Natural killer cell (primary cell): ENCODE measurements at regions not wholly inside any gene's neighbourhood (a gene's known extent, or its start where the extent isn't known, plus 50 kb on each side); places are given as distances from the start of the nearest gene placed in this dataset.

Experiments
- ATAC-seq, 3 donors: fragments of 150-1000 bp in 2 of 3; fragments of 200-7000 bp in 1 of 3; cut with Tn5 transposase; 1 replicate in 1 of 3; 2 replicates in 2 of 3; pipeline ENCODE4 v1.10.0; 2021; ENCODE audit warnings: mild to moderate bottlenecking in 2 of 3, moderate library complexity in 2 of 3
- DNase-seq, 2 donors: peaks; one replicate each; pipeline versions ENCODE4 v3.0.0 to v3.0.0-alpha.2; 2013 to 2021; ENCODE audit warnings: mixed read lengths in 1 of 2
- H3K27ac ChIP-seq: one replicate; pipeline ENCODE4 v1.5.1; 2013; ENCODE audit warnings: mild to moderate bottlenecking, low read length
- H3K27me3 ChIP-seq: one replicate; pipeline ENCODE4 v1.6.1; 2013; ENCODE audit warnings: low read length; ENCODE audit not compliant: control insufficient read depth, insufficient read depth
- H3K36me3 ChIP-seq: one replicate; pipeline ENCODE4 v1.6.1; 2013; ENCODE audit warnings: low read length; ENCODE audit not compliant: control insufficient read depth, insufficient read depth
- H3K4me1 ChIP-seq: one replicate; pipeline ENCODE4 v1.6.1; 2013; ENCODE audit warnings: low read length; ENCODE audit not compliant: control insufficient read depth, insufficient read depth
- H3K4me3 ChIP-seq: one replicate; pipeline ENCODE4 v1.5.1; 2013; ENCODE audit warnings: low read length
- H3K9me3 ChIP-seq: one replicate; pipeline ENCODE4 v1.6.1; 2013; ENCODE audit warnings: low read length; ENCODE audit not compliant: control insufficient read depth, insufficient read depth
- H3K27ac Mint-ChIP-seq, 2 donors: one replicate each; pipeline ENCODE4 v1.8.0; 2022; ENCODE audit warnings: mild to moderate bottlenecking in 2 of 2, mixed read lengths in 2 of 2, moderate library complexity in 1 of 2
- H3K27me3 Mint-ChIP-seq, 2 donors: one replicate each; pipeline ENCODE4 v1.8.0; 2022; ENCODE audit warnings: low read depth in 2 of 2, mixed read lengths in 2 of 2
- H3K36me3 Mint-ChIP-seq: one replicate; pipeline ENCODE4 v1.8.0; 2022; ENCODE audit warnings: mixed read lengths
- H3K4me1 Mint-ChIP-seq, 2 donors: one replicate each; pipeline ENCODE4 v1.8.0; 2022; ENCODE audit warnings: mixed read lengths in 2 of 2
- H3K4me3 Mint-ChIP-seq: one replicate; pipeline ENCODE4 v1.8.0; 2022; ENCODE audit warnings: mild to moderate bottlenecking, moderate library complexity, mixed read lengths
- H3K9me3 Mint-ChIP-seq, 2 donors: one replicate each; pipeline ENCODE4 v1.8.0; 2022; ENCODE audit warnings: mixed read lengths in 2 of 2
- WGBS: methylation state at CpG from one replicate; pipeline ENCODE4 v1.1.7; 2013; ENCODE audit warnings: missing lambda C conversion rate; ENCODE audit not compliant: insufficient coverage; 5-methylcytosine and 5-hydroxymethylcytosine counted together
- intact Hi-C: fragments of 100-400 bp; cut with micrococcal nuclease; formaldehyde crosslinking; loops from one replicate; pipeline ENCODE4 v1.14.2; 2022
- TF ChIP-seq, protein P1 (sequence below): fragments of 200-600 bp; IDR thresholded peaks from one replicate; pipeline ENCODE4 v1.8.0; 2022; ENCODE audit warnings: antibody characterized with exemption

- WGBS, result 81% methylated on average over 3 of the region's 3 CpGs
- Histone ChIP-seq H3K36me3 (no peaks in the 10 kb centered on the region), H3K9me3 (no peaks in the 10 kb centered on the region), H3K27ac (no peak overlapping the region), H3K27me3 (no peaks in the 10 kb centered on the region), H3K4me3 (no peak overlapping the region), H3K4me1 (no peaks in the 10 kb centered on the region)
- Mint-ChIP-seq H3K27ac (no peak overlapping the region), H3K9me3 (peaks cover 0 to 2% of the 10 kb centered on the region in 2 donors), H3K27me3 (no peaks in the 10 kb centered on the region), H3K4me3 (no peak overlapping the region), H3K4me1 (no peaks in the 10 kb centered on the region), H3K36me3 (no peaks in the 10 kb centered on the region)
- TF ChIP-seq, protein P1, sequence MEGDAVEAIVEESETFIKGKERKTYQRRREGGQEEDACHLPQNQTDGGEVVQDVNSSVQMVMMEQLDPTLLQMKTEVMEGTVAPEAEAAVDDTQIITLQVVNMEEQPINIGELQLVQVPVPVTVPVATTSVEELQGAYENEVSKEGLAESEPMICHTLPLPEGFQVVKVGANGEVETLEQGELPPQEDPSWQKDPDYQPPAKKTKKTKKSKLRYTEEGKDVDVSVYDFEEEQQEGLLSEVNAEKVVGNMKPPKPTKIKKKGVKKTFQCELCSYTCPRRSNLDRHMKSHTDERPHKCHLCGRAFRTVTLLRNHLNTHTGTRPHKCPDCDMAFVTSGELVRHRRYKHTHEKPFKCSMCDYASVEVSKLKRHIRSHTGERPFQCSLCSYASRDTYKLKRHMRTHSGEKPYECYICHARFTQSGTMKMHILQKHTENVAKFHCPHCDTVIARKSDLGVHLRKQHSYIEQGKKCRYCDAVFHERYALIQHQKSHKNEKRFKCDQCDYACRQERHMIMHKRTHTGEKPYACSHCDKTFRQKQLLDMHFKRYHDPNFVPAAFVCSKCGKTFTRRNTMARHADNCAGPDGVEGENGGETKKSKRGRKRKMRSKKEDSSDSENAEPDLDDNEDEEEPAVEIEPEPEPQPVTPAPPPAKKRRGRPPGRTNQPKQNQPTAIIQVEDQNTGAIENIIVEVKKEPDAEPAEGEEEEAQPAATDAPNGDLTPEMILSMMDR, result no peak
- DNase-seq (no peak), ATAC-seq (no peak)
- intact Hi-C loops, result no loop called here
Measured at GRCh38 chr10:121033366-121033765, 182.2 kb downstream of the WDR11 start.

GRCh38 chr10:121036431-121036830, 185.3 kb downstream of the WDR11 start:
- no peak for ATAC-seq
- TF ChIP-seq, protein P1, result no peak
- Mint-ChIP-seq H3K36me3 (no peaks in the 10 kb centered on the region), H3K4me1 (no peaks in the 10 kb centered on the region), H3K27ac (no peak overlapping the region), H3K27me3 (peaks cover 0 to 2% of the 10 kb centered on the region in 2 donors), H3K4me3 (no peak overlapping the region), H3K9me3 (peaks cover 0 to 2% of the 10 kb centered on the region in 2 donors)
- Histone ChIP-seq H3K27me3 (no peaks in the 10 kb centered on the region), H3K36me3 (no peaks in the 10 kb centered on the region), H3K4me1 (no peaks in the 10 kb centered on the region), H3K4me3 (no peak overlapping the region), H3K9me3 (no peaks in the 10 kb centered on the region), H3K27ac (no peak overlapping the region)
- DNase-seq, result no peak
- intact Hi-C loops, result no loop called here
- WGBS, result 69% methylated on average over 4 of the region's 4 CpGs

DNA sequence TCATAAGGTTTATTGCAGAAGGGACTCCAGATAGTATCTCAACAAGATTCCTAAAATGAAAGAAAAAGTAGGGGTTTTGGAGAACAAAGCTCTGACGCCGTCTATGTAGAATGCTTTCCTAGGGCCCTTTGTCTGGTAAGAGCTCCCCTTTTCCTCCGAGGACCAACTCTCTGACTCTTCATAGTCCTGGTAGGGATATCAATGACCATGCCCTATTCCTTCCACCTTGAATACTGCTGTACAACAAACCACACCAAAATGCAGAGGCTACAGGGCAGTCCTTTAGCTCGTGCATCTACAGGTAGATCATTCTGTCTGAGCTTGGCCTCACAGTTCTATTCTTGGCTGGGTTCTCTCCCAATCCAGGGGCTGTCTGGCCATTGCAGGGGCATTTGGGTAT, 190.3 kb downstream of the WDR11 start:
- Histone ChIP-seq H3K9me3 (no peaks in the 10 kb centered on the region), H3K36me3 (no peaks in the 10 kb centered on the region), H3K27me3 (no peaks in the 10 kb centered on the region), H3K27ac (no peak overlapping the region), H3K4me1 (no peaks in the 10 kb centered on the region), H3K4me3 (no peak overlapping the region)
- no peaks in the 10 kb centered on the region for H3K4me1 Mint-ChIP-seq
- H3K9me3 Mint-ChIP-seq, result no peaks in the 10 kb centered on the region
- DNase-seq, result no peak
- no peak overlapping the region for H3K27ac Mint-ChIP-seq
- TF ChIP-seq, protein P1, result no peak
- no peaks in the 10 kb centered on the region for H3K36me3 Mint-ChIP-seq
- no peak overlapping the region for H3K4me3 Mint-ChIP-seq
- WGBS, result 82% methylated on average over 4 of the region's 4 CpGs
- ATAC-seq, result no peak
- H3K27me3 Mint-ChIP-seq, result peaks cover 0 to 2% of the 10 kb centered on the region in 2 donors
- intact Hi-C loops, result no loop called here

GRCh38 chr10:121041906-121042305, 190.7 kb downstream of the WDR11 start:
- no peaks in the 10 kb centered on the region for H3K4me1 ChIP-seq
- no peak overlapping the region for H3K4me3 Mint-ChIP-seq
- no peak overlapping the region for H3K27ac ChIP-seq
- no peak overlapping the region for H3K4me3 ChIP-seq
- no peaks in the 10 kb centered on the region for H3K4me1 Mint-ChIP-seq
- no peaks in the 10 kb centered on the region for H3K27me3 ChIP-seq
- no peak overlapping the region for H3K27ac Mint-ChIP-seq
- H3K36me3 ChIP-seq, result no peaks in the 10 kb centered on the region
- no peaks in the 10 kb centered on the region for H3K9me3 ChIP-seq
- H3K36me3 Mint-ChIP-seq, result no peaks in the 10 kb centered on the region
- TF ChIP-seq, protein P1, result no peak
- DNase-seq (no peak), ATAC-seq (no peak)
- H3K27me3 Mint-ChIP-seq, result peaks cover 0 to 2% of the 10 kb centered on the region in 2 donors
- no peaks in the 10 kb centered on the region for H3K9me3 Mint-ChIP-seq
- intact Hi-C loops, result no loop called here
- 80% methylated on average over 3 of the region's 3 CpGs for WGBS
